RWPE1 (cell line): ENCODE measurements at regions not wholly inside any gene's neighbourhood (a gene's known extent, or its start where the extent isn't known, plus 50 kb on each side); places are given as distances from the start of the nearest gene placed in this dataset.

ENCODE experiments used
- CTCF ChIA-PET: fragments of 350-600 bp; sonication (Branson Sonifier 250); formaldehyde crosslinking; extraction: SDS; loops from one replicate; lab custom pipeline; 2021; lab: Yijun Ruan, JAX
- POLR2A ChIA-PET: fragments of 400-600 bp; formaldehyde crosslinking; extraction: SDS; loops from one replicate; lab custom pipeline; 2020; ENCODE audit warnings: antibody characterized with exemption; ENCODE audit not compliant: low non-redundant PET; lab: Yijun Ruan, JAX
- DNase-seq: peaks from one replicate; pipeline ENCODE4 v3.0.0; 2012; ENCODE audit warnings: low spot score
- H3K27ac ChIP-seq: fragments of 450-650 bp; 2 replicates; pipeline ENCODE4 v1.5.1; 2017
- CTCF ChIP-seq: fragments of 450-650 bp; conservative IDR thresholded peaks from 2 replicates; pipeline ENCODE4 v1.5.1; 2017; ENCODE audit warnings: low read depth, mild to moderate bottlenecking

GRCh38 chr9:16343249-16344237 lies 526.9 kb downstream of the BNC2 start:
- H3K27ac ChIP-seq, result no peak overlapping the region
- POLR2A ChIA-PET, result no interaction called here
- CTCF ChIA-PET, result interaction anchor here (0.6 to 0.7 kb wide), 2 partner anchors 300 to 592 kb away, joined by 3 to 4 read pairs; no protein-coding TSS in a partner anchor
- peak; percentile 8 for DNase-seq
- no peak for TF ChIP-seq CTCF

- DNase-seq, result peak; percentile 66
- no peak overlapping the region for H3K27ac ChIP-seq
- ChIA-PET CTCF (interaction anchor here (0.6 kb wide), 1 partner anchor 592 kb away, joined by 4 read pairs; no protein-coding TSS in a partner anchor), POLR2A (no interaction called here)
- no peak for TF ChIP-seq CTCF
These were observed 526.1 kb downstream of the BNC2 start for GRCh38 chr9:16344343-16344742.

- CTCF ChIA-PET, result no interaction called here
- POLR2A ChIA-PET, result no interaction called here
- no peak overlapping the region for H3K27ac ChIP-seq
- TF ChIP-seq CTCF, result no peak
- no peak for DNase-seq
These were observed 524.6 kb downstream of the BNC2 start for GRCh38 chr9:16345902-16346301.

GRCh38 chr9:16347886-16348285 lies 522.6 kb downstream of the BNC2 start:
- no peak overlapping the region for H3K27ac ChIP-seq
- no peak for TF ChIP-seq CTCF
- DNase-seq, result no peak
- ChIA-PET CTCF (no interaction called here), POLR2A (no interaction called here)

- TF ChIP-seq CTCF, result no peak
- ChIA-PET POLR2A (no interaction called here), CTCF (interaction anchor here (1.1 kb wide), 1 partner anchor 466 kb away, joined by 3 read pairs; no protein-coding TSS in a partner anchor)
- no peak overlapping the region for H3K27ac ChIP-seq
- no peak for DNase-seq
These were observed 521.9 kb downstream of the BNC2 start for GRCh38 chr9:16348531-16348930.

- ChIA-PET CTCF (interaction anchor here (0.6 kb wide), 2 partner anchors 35 to 467 kb away, joined by 4 to 7 read pairs; no protein-coding TSS in a partner anchor), POLR2A (no interaction called here)
- DNase-seq, result no peak
- TF ChIP-seq CTCF, result no peak
- H3K27ac ChIP-seq, result no peak overlapping the region
These were observed 518.2 kb downstream of the BNC2 start for GRCh38 chr9:16352251-16352650.
